GM18502 (cell line): ENCODE measurements at regions not wholly inside any gene's neighbourhood (a gene's known extent, or its start where the extent isn't known, plus 50 kb on each side); places are given as distances from the start of the nearest gene placed in this dataset.
"Not testable (repeated sequence)": the region's sequence is repeated elsewhere in the genome, so short reads cannot be mapped to it uniquely, and the experiment has no call there.

Experiments used
- ATAC-seq: cut with Tn5 transposase; IDR thresholded peaks from one replicate; pipeline ENCODE4 v1.9.1; 2021; ENCODE audit warnings: mild to moderate bottlenecking; ENCODE audit not compliant: unreplicated experiment, poor library complexity

GRCh38 chr12:105522166-105522825 lies 191.8 kb downstream of the C12orf75 start:
- ATAC-seq, result no peak

- ATAC-seq, result no peak
Observed at GRCh38 chr12:105523164-105524057, 192.9 kb downstream of the C12orf75 start.

- no peak for ATAC-seq
Observed at GRCh38 chr12:105524961-105525360, 194.5 kb downstream of the C12orf75 start.

GRCh38 chr12:105534068-105534467 lies 203.6 kb downstream of the C12orf75 start:
- ATAC-seq, result no peak

- ATAC-seq, result not testable (repeated sequence)
Observed at GRCh38 chr12:105535033-105535432, 204.5 kb downstream of the C12orf75 start.

- no peak for ATAC-seq
Observed at GRCh38 chr12:105538880-105539279, 208.4 kb downstream of the C12orf75 start.

- no peak for ATAC-seq
Observed at GRCh38 chr12:105539735-105540134, 209.2 kb downstream of the C12orf75 start.

GRCh38 chr12:105547786-105548185 lies 217.3 kb downstream of the C12orf75 start:
- ATAC-seq, result no peak

GRCh38 chr12:105548626-105549025 lies 218.1 kb downstream of the C12orf75 start:
- ATAC-seq, result no peak

GRCh38 chr12:105552056-105552455 lies 221.6 kb downstream of the C12orf75 start:
- ATAC-seq, result no peak

- ATAC-seq, result no peak
Observed at GRCh38 chr12:105554223-105554678, 223.8 kb downstream of the C12orf75 start.

GRCh38 chr12:105554856-105555255 lies 224.4 kb downstream of the C12orf75 start:
- no peak for ATAC-seq

GRCh38 chr12:105555556-105556295 lies 225.2 kb downstream of the C12orf75 start:
- no peak for ATAC-seq

GRCh38 chr12:105559310-105559709 lies 228.8 kb downstream of the C12orf75 start:
- ATAC-seq, result no peak

- ATAC-seq, result no peak
Observed at GRCh38 chr12:105561546-105562198, 231.2 kb downstream of the C12orf75 start.

- ATAC-seq, result no peak
Observed at GRCh38 chr12:105562199-105562971, 231.9 kb downstream of the C12orf75 start.

- ATAC-seq, result no peak
Observed at GRCh38 chr12:105567061-105567460, 236.6 kb downstream of the C12orf75 start.

- ATAC-seq, result no peak
Observed at GRCh38 chr12:105569886-105570285, 239.4 kb downstream of the C12orf75 start.

- ATAC-seq, result no peak
Observed at GRCh38 chr12:105570944-105571343, 240.5 kb downstream of the C12orf75 start.

- ATAC-seq, result no peak
Observed at GRCh38 chr12:105573574-105573973, 243.1 kb downstream of the C12orf75 start.
